ENCODE measurements at regions not wholly inside any gene's neighbourhood (a gene's known extent, or its start where the extent isn't known, plus 50 kb on each side); places are given as distances from the start of the nearest gene placed in this dataset.

DNA sequence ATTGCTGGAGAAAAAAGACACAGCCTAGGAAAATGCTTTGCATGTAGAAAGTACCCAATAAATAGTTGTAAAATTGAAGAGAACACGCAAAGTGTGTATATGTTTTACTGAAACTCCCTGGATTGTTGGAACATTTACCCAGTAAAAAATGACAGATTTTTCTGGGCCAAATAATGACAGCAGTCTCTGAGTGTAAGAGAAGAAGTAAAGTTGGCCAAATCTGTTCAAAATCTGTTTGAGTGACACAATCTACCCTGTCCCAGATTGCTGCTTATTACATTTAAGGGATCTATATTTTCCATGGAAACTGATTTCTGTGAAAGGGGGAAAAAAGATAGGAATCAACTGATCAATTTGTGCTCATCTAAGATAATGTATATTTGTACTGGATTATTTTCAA lies 267.9 kb downstream of the TUSC7 start:
- no peak for TF ChIP-seq POLR2A (IDR thresholded peaks at IDR 0.05; ENCODE audit: low read length)
- TF ChIP-seq GATA1 (IDR thresholded peaks at IDR 0.05; ENCODE audit: low read depth, low read length): no peak
